CD4-positive, alpha-beta T cell treated with Interleukin-4 for 1 hour (primary cell): ENCODE measurements at regions not wholly inside any gene's neighbourhood (a gene's known extent, or its start where the extent isn't known, plus 50 kb on each side); places are given as distances from the start of the nearest gene placed in this dataset.

Experiments
- DNase-seq, 2 donors: peaks; one replicate each; pipeline ENCODE4 v3.0.0-alpha.2; 2020 to 2022

- no peak for DNase-seq
Observed at GRCh38 chrX:78213331-78213730, 73.9 kb upstream of the TAF9B start.

DNA sequence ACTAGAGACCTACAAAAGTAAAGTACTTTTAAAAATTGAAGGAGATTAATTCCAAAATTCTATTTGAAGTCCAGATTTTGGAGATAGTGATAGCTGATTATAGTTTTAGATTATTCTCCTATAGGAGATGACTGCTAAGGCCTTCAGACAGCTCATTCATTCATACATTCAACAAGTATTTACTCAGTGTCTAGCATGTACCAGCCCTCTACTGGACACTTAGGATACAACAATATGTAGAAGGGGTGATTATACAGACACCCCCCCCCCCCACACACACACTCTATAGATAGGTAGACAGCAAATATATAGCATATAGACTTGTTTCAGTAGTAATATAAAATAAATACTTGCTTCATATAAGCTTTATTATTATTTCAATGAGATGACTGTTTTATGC, 60.4 kb upstream of the TAF9B start:
- DNase-seq = peak in 1 of 2 donors; percentile 33
